Suprapubic skin (tissue), 2 donors: ENCODE measurements at regions not wholly inside any gene's neighbourhood (a gene's known extent, or its start where the extent isn't known, plus 50 kb on each side); places are given as distances from the start of the nearest gene placed in this dataset.

Experiments
- EP300 ChIP-seq: sonication (generic); formaldehyde crosslinking; IDR thresholded peaks from one replicate; pipeline ENCODE4 v1.6.1; 2017; ENCODE audit warnings: antibody characterized with exemption
- POLR2A ChIP-seq, 2 donors: fragments of 450-650 bp; IDR thresholded peaks; one replicate each; pipeline ENCODE4 v1.6.1; 2017; ENCODE audit warnings: antibody characterized with exemption in 2 of 2, mild to moderate bottlenecking in 2 of 2, moderate library complexity in 2 of 2

DNA sequence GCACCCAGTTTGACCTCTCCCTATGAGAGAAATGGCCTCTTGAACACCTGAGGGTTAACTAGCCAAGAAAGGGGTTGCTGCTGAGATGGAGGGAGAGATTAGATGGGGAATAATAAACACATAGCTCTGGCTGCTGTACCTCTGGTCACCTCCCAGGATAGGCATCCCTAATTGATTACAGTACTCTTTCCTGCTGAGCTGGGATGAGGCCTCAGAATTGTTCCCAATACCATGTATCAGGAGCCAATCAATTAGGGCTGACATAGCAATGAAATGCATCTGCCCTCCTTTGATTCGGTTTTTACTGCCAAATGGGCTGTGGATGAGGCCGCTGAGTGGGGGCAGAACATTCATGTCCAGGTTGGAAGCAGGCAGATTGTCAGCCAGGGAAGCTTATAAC lies 339.4 kb upstream of the SLCO3A1 start:
- TF ChIP-seq EP300: no peak
- TF ChIP-seq POLR2A (IDR thresholded peaks at IDR 0.05): no peak
